ENCODE measurements at regions not wholly inside any gene's neighbourhood (a gene's known extent, or its start where the extent isn't known, plus 50 kb on each side); places are given as distances from the start of the nearest gene placed in this dataset.

DNA sequence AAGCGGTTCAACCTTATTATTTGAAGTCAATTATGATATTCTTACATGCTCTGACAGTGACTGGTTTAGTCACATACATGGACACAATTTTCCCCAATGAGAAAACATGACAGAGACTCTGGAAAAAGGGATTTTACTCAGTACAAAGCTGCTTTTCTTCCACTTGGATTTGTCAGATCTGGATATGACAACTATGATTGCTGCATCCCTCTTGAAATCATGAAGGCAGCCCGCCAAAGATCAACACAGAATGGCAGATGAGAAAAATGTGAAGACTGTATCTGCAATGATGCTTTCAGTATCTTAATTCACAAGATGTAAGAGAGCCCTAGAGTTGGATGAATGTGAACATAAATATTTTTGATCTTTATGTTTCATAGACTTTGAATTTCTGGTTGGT, 439.6 kb downstream of the CDH8 start:
- no peak overlapping the region for H3K9ac ChIP-seq
- no peak overlapping the region for H2AFZ ChIP-seq
- no peaks in the 10 kb centered on the region for H3F3A ChIP-seq (ENCODE audit: insufficient read depth)
- in situ Hi-C loops (cut with MboI) = no loop called here
- no peaks in the 10 kb centered on the region for H3K79me2 ChIP-seq (ENCODE audit: insufficient read depth)
- H3K4me2 ChIP-seq (ENCODE audit: unreplicated experiment) = no peak overlapping the region
- WGBS, 2 experiments (ENCODE audit: low coverage in 1 of 2, low lambda C conversion rate in 2 of 2, missing lambda C conversion rate in 2 of 2) = 6 to 7% methylated on average over 2 of the region's 2 CpGs
- no peaks in the 10 kb centered on the region for H4K20me1 ChIP-seq (ENCODE audit: insufficient read depth)
- no peak overlapping the region for H3K27ac ChIP-seq
- no peaks in the 10 kb centered on the region for H3K27me3 ChIP-seq (replicated peaks; ENCODE audit: insufficient read depth)
- no peak overlapping the region for H3K4me3 ChIP-seq
- H3K36me3 ChIP-seq (ENCODE audit: low read depth) = no peaks in the 10 kb centered on the region
- no peaks in the 10 kb centered on the region for H3K4me1 ChIP-seq (ENCODE audit: insufficient read depth)
- no peak for DNase-seq
- TF ChIP-seq EZH2phosphoT487 (IDR thresholded peaks at IDR 0.05; ENCODE audit: insufficient read depth, low read depth) (no peak), EZH2 (IDR thresholded peaks at IDR 0.05; ENCODE audit: insufficient read depth, poor library complexity, severe bottlenecking) (no peak)
- no peaks in the 10 kb centered on the region for H3K9me3 ChIP-seq (ENCODE audit: low read depth)
- H3K9me2 ChIP-seq (ENCODE audit: insufficient read depth) = no peaks in the 10 kb centered on the region

DNA sequence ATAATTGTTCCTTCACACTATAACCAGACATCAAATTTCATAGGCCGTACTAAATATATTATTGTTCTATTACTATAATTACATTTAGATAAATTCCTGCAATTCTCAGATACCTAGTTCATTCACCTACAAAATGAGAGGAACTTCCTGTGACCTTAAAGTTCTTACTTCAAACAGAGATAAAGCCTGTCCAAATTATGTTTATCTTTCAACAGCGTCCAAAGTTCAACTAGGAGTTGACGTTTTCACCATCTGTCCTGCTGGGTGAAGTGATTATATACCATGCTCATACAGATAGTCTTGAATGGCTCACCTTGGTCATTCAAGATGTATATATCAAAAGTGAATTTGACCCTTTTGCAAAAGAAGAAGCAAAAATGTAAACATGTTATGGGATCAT, 440.6 kb downstream of the CDH8 start:
- Histone ChIP-seq H3K36me3 (ENCODE audit: low read depth) (no peaks in the 10 kb centered on the region), H3K4me3 (no peak overlapping the region), H3F3A (ENCODE audit: insufficient read depth) (no peaks in the 10 kb centered on the region), H3K9me3 (ENCODE audit: low read depth) (no peaks in the 10 kb centered on the region), H3K9ac (no peak overlapping the region), H3K4me2 (ENCODE audit: unreplicated experiment) (no peak overlapping the region), H4K20me1 (ENCODE audit: insufficient read depth) (no peaks in the 10 kb centered on the region), H3K27ac (no peak overlapping the region), H3K27me3 (replicated peaks; ENCODE audit: insufficient read depth) (no peaks in the 10 kb centered on the region), H3K79me2 (ENCODE audit: insufficient read depth) (no peaks in the 10 kb centered on the region), H3K4me1 (ENCODE audit: insufficient read depth) (no peaks in the 10 kb centered on the region), H2AFZ (no peak overlapping the region), H3K9me2 (ENCODE audit: insufficient read depth) (no peaks in the 10 kb centered on the region)
- TF ChIP-seq EZH2phosphoT487 (IDR thresholded peaks at IDR 0.05; ENCODE audit: insufficient read depth, low read depth) = no peak
- no peak for TF ChIP-seq EZH2 (IDR thresholded peaks at IDR 0.05; ENCODE audit: insufficient read depth, poor library complexity, severe bottlenecking)
- WGBS, 2 experiments (ENCODE audit: low coverage in 1 of 2, low lambda C conversion rate in 2 of 2, missing lambda C conversion rate in 2 of 2) = 23 to 29% methylated on average over 3 of the region's 3 CpGs
- in situ Hi-C loops (cut with MboI) = no loop called here
- no peak for DNase-seq

DNA sequence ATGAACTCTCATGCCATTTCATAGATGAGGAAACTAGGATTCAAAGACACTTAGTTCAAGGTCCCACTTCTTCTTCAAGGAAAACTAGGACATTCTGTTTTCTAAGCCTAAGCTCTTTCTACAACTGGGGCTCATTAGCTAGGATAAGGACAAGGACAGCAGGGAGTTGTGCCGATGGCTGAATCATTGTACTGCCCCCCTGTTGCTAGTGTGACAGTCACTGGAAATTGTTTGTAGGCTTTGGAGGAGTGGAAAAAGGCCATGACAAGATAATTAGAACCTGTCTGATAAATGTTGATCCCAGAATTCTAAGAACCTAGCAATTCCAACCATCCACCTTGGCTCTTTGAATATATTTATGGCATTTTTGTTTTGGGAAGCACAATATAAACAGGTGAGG, 445.7 kb downstream of the CDH8 start:
- H3K4me2 ChIP-seq (ENCODE audit: unreplicated experiment) = no peak overlapping the region
- no peaks in the 10 kb centered on the region for H3K9me3 ChIP-seq (ENCODE audit: low read depth)
- TF ChIP-seq EZH2phosphoT487 (IDR thresholded peaks at IDR 0.05; ENCODE audit: insufficient read depth, low read depth) = no peak
- no peak overlapping the region for H2AFZ ChIP-seq
- H3K9ac ChIP-seq = no peak overlapping the region
- H3K36me3 ChIP-seq (ENCODE audit: low read depth) = no peaks in the 10 kb centered on the region
- DNase-seq = no peak
- H3K4me3 ChIP-seq = no peak overlapping the region
- no peaks in the 10 kb centered on the region for H3K79me2 ChIP-seq (ENCODE audit: insufficient read depth)
- H3K27ac ChIP-seq = no peak overlapping the region
- no peaks in the 10 kb centered on the region for H4K20me1 ChIP-seq (ENCODE audit: insufficient read depth)
- no peaks in the 10 kb centered on the region for H3K4me1 ChIP-seq (ENCODE audit: insufficient read depth)
- WGBS, 2 experiments (ENCODE audit: low coverage in 1 of 2, low lambda C conversion rate in 2 of 2, missing lambda C conversion rate in 2 of 2) = 44 to 53% methylated on average over 1 of the region's 1 CpG
- no peaks in the 10 kb centered on the region for H3K9me2 ChIP-seq (ENCODE audit: insufficient read depth)
- no peaks in the 10 kb centered on the region for H3K27me3 ChIP-seq (replicated peaks; ENCODE audit: insufficient read depth)
- no peaks in the 10 kb centered on the region for H3F3A ChIP-seq (ENCODE audit: insufficient read depth)
- in situ Hi-C loops (cut with MboI) = no loop called here

DNA sequence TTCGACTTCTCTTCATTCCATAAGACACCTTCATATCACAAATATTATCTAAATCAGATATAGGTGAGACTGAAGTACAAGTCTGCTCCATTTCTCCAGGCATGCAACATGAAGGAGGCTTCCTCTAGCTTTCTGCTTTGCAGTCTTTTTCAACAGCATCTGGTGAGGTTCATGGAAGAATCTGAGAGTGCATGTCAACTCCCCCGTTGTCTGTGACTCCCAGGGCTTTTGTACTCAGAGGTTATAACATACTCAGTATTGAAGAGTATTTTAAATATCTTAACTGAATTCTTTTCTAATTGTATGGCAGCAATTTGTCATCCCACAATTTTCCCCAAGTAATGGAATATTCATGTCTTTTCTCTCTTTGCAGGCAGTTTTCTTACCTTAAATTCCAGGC, 448.7 kb downstream of the CDH8 start:
- Histone ChIP-seq H3K9me3 (ENCODE audit: low read depth) (no peaks in the 10 kb centered on the region), H4K20me1 (ENCODE audit: insufficient read depth) (no peaks in the 10 kb centered on the region), H3K36me3 (ENCODE audit: low read depth) (no peaks in the 10 kb centered on the region), H3K27me3 (replicated peaks; ENCODE audit: insufficient read depth) (no peaks in the 10 kb centered on the region), H3K9me2 (ENCODE audit: insufficient read depth) (no peaks in the 10 kb centered on the region), H3K9ac (no peak overlapping the region), H3K4me1 (ENCODE audit: insufficient read depth) (no peaks in the 10 kb centered on the region), H2AFZ (no peak overlapping the region), H3K4me2 (ENCODE audit: unreplicated experiment) (no peak overlapping the region), H3K4me3 (no peak overlapping the region), H3K27ac (no peak overlapping the region), H3F3A (ENCODE audit: insufficient read depth) (no peaks in the 10 kb centered on the region), H3K79me2 (ENCODE audit: insufficient read depth) (no peaks in the 10 kb centered on the region)
- TF ChIP-seq EZH2 (IDR thresholded peaks at IDR 0.05; ENCODE audit: insufficient read depth, poor library complexity, severe bottlenecking) = no peak
- TF ChIP-seq EZH2phosphoT487 (IDR thresholded peaks at IDR 0.05; ENCODE audit: insufficient read depth, low read depth) = no peak
- WGBS, 2 experiments (ENCODE audit: low coverage in 1 of 2, low lambda C conversion rate in 2 of 2, missing lambda C conversion rate in 2 of 2) = 5% methylated on average over 2 of the region's 2 CpGs
- no peak for DNase-seq
- in situ Hi-C loops (cut with MboI) = no loop called here

DNA sequence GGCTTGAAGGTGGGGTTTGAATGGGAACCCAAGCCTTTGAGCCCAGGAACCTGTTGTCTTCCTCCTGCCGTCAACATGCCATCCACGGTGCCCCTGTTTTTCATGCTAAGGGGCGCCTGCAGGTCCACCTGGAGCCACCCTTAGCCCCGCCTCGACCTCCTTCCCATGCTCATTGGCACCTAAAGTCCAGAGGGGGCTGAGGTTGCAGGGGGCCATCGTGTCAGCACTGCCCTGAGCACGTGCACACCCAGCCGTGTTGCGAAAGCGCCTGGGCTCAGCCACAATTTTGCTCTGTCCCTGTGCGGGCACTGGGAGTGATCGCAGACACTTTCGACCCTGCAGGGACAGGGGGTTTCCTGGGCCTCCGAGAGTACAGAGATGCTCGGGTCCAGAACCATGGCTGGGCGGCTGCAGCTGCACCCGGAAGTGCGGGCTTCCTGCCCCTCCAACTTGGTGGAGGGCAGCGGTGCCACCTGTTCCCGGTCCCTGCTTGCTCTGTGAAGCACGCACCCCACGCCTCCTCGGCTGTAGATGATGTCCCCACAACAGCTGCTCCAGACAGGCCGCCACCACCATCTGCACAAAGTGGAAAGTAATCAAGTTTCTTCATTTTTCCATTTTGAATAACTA, 454.7 kb downstream of the CDH8 start:
- no peak for TF ChIP-seq EZH2 (IDR thresholded peaks at IDR 0.05; ENCODE audit: insufficient read depth, poor library complexity, severe bottlenecking)
- no peak for TF ChIP-seq EZH2phosphoT487 (IDR thresholded peaks at IDR 0.05; ENCODE audit: insufficient read depth, low read depth)
- Histone ChIP-seq H3K4me1 (ENCODE audit: insufficient read depth) (no peaks in the 10 kb centered on the region), H3K9ac (no peak overlapping the region), H3K4me3 (no peak overlapping the region), H3K27ac (no peak overlapping the region), H3K79me2 (ENCODE audit: insufficient read depth) (no peaks in the 10 kb centered on the region), H3K9me3 (ENCODE audit: low read depth) (no peaks in the 10 kb centered on the region), H2AFZ (no peak overlapping the region), H3K27me3 (replicated peaks; ENCODE audit: insufficient read depth) (no peaks in the 10 kb centered on the region), H3K36me3 (ENCODE audit: low read depth) (no peaks in the 10 kb centered on the region), H4K20me1 (ENCODE audit: insufficient read depth) (no peaks in the 10 kb centered on the region), H3K9me2 (ENCODE audit: insufficient read depth) (no peaks in the 10 kb centered on the region), H3K4me2 (ENCODE audit: unreplicated experiment) (no peak overlapping the region), H3F3A (ENCODE audit: insufficient read depth) (no peaks in the 10 kb centered on the region)
- 49 to 59% methylated on average over 23 to 24 of the region's 24 CpGs for WGBS, 2 experiments (ENCODE audit: low coverage in 1 of 2, low lambda C conversion rate in 2 of 2, missing lambda C conversion rate in 2 of 2)
- no peak for DNase-seq
- in situ Hi-C loops (cut with MboI) = no loop called here
